Activated CD4-positive, alpha-beta T cell treated with anti-CD3 and anti-CD28 coated beads, Interleukin-2, Interleukin-4, amounts not matched to agents 100 ng/mL and 50 ng/mL, durations not matched to agents 16 hours and 8 hours (primary cell): ENCODE measurements at regions not wholly inside any gene's neighbourhood (a gene's known extent, or its start where the extent isn't known, plus 50 kb on each side); places are given as distances from the start of the nearest gene placed in this dataset.

Experiments
- DNase-seq: peaks from one replicate; pipeline ENCODE4 v3.0.0-alpha.2; 2020; ENCODE audit warnings: low spot score

DNA sequence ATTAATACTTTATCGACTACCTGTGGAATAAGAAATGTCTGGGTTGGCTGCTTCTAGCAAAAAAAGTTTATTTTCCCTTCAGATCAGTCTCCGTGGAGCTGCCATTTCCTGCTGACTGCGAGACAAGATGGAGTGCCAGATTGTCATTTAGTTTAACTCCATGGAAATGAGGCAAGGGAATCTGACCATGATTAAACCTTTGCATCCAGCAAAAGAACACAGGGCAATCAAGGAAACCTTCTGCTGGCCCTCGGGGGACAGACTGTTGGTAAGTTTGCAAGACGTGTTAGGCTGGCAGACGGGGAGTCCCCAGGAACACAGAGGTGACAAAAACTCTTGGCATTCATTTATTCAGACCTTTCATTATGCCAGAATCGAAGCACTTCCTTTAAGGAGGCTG lies 52.2 kb upstream of the SPACA1 start:
- DNase-seq = no peak

DNA sequence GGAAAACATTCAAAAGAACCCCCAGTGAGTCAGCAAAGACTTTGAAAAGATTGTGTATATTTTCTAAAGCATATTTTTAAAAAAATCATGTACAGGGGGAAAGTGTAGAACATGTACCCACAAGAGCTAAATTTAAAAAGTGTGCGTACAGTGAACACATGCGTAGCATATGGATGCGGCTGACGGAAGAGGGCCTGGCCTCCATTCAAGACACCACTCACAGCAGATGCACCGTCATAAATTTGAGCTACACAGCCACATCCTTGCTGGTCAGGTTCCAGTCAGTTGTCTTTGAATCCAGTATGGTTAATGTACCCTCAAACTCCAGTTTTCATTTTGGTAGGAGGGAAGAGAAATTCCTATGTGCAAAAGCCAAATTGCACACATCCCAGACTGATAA lies 54.3 kb upstream of the SPACA1 start:
- DNase-seq = no peak

DNA sequence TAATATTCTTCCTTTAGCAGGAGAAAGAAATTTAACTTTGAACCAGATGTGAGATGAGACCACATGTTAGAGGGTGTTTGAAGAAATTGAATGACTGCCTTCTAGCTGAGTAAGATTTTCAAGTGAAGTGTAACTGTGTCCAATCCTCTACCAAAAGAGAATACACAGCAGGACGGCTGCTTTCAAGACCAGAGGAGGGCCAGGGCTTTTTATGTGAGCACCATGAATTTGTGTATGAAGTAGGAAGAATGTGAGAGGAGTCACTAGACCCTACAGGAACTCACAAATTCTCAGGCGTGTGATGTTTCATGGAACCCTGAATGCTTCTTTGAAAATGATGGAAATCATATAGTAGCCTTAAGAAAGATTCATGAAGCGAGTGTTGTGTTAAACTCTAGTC lies 56.8 kb upstream of the SPACA1 start:
- no peak for DNase-seq

DNA sequence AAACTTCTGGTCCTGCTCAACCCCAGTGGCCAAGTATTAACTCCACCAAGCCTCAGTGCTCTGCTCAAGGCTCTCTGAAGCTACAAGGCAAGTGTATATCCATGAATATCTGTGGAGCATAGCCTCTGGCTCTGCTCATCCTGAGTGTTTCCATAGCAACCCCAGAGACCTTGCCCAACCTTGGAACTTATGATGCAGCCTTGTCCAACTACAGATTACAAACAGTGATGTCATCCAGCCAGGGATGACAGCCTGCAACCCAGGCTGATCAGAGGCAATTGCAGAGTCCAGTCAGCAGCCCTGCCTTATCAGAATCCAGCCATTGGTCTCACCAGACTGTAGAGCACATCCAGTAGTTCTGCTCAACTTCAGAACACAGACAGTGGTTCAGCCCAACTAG lies 65.5 kb upstream of the SPACA1 start:
- no peak for DNase-seq

DNA sequence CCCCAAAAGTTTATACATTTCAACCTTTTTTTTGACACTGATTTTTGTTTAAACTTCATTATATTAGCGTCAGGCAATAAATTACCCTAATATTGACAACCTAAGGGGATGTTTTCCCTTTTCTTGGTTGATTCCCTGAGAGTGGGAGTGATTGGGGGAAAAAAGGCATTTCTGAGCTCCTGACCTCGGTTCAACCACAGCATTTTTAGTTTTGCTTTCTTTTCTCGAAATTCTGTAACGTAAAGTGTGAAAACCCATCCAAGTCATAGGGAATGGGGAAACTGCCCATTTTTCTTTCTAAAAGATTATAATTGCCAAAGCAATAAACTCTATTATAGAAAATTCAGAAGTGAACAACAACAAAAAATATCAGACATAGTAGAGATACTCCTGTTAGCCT lies 67.9 kb upstream of the SPACA1 start:
- no peak for DNase-seq

DNA sequence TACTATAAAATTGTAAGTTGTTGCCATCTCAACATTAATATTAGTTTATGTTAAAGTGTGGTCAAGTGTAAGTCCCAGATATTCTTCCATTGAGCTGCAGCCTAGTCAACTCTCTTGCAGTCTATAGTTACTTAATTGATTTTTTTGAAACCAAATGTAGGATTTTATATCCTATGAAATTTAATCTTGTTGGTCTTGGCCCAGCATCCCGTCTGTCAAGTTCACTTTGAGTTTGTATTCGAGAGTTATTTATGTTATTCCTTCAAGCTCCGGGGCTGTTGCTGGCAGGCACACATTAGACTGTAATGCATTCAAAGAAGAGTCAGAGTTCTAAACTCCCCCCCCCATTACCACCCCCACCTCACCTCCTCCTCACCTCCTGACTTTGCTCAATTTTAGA lies 71.0 kb upstream of the SPACA1 start:
- no peak for DNase-seq

DNA sequence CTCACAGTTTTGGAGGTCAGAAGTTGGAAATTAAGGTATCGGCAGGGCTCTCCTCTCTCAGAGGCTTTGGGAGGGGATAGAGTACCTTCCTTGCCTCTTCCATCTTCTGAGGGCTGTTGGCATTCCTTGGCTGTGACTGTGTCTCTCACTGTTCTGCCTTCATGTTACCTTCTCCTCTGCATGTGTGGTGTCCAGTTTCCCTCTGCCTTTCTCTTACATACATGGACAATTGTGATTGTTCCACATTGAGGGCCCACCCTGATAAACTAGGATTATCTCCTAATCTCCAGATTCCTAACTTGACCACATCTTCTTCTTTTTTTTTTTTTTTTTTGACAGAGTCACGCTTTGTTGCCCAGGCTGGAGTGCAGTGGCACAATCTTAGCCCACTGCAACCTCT lies 72.1 kb upstream of the SPACA1 start:
- DNase-seq = no peak

DNA sequence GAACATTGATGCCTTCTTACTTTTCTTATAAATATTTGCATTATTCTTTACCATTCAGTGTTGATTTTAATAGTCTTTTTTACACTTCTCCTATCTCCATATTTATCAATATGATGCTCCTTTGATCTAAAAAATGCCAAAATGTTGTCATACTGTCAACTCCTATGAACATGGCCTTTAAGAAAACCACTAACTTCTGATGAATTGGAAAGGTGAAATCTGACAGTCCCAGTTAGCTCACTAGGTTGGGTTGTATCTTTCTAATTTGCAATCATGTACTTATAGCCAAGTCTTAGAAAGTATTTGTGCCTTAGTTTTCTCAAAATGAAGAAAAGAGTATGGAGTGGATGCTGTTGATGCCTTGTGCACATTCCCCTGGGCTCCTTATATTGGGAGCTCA lies 75.4 kb upstream of the SPACA1 start:
- no peak for DNase-seq

DNA sequence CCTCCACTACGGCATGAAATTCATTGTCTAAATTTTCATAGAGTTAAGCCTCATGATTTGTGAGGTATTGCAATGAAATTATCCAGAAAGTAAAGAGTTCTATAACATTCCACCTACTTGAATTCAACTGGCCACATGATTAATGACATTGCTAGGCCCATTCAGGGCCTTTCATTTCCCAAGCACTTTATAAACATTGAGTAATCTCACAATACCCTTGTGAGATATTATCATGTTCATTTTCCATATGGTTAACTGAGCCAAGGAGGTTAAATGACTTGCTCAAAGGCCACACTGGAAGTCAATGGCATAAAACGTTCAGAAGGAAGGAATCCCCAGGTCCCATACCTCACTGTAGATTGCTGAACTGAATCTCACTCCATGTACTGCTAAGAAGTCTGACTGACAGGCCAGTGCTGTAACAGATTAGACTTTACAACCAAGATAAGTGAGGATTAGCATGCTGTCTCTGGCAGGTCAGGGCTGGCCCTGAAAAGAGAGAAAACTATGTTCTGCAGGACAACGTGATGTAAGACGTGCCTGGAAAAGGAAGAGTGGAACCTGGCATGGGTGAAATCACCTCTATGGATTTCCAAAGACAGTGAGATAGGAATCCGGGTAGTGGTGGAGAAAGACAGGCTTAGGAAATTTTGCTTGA lies 75.9 kb upstream of the SPACA1 start:
- DNase-seq = no peak

DNA sequence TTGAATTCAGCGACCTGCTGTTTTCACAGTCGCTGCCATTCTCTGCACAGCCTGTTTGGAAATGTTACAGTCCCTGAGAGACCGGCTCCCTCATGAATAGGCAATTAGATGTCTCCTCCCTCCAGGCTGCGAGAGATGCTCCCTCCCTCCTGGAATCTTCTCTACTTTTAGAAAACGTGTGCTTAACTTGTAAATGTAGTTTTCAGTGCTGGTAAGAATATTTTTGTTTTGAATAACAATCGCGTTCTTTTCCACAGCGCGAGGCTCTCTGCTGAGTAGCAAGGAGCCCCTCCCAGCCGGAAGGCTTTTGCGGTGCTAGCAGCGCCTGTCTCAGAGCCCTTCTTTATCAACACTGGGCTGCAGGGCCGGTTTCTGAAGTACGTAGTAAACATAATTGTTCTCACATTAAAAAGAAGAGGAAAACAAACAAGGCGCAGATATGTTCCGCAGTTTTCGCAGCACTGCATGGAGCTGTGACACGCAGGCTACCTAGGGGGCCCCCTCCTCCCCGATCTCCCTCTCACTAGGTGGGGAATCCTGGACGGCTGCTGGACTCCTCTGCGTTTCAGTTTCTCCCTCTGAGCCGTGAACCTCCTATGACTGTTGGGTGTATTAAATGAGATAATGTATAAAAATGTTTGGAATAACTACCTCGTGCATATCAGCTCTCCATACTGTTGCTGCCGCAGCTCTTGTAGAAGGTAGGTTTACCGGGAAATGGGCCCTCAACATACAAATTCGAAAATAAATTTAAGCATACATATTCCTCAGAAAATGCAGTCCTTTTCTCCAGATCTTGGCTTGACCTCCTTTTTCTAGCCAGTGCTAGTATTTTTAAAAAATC lies 79.0 kb upstream of the SPACA1 start:
- DNase-seq = no peak

DNA sequence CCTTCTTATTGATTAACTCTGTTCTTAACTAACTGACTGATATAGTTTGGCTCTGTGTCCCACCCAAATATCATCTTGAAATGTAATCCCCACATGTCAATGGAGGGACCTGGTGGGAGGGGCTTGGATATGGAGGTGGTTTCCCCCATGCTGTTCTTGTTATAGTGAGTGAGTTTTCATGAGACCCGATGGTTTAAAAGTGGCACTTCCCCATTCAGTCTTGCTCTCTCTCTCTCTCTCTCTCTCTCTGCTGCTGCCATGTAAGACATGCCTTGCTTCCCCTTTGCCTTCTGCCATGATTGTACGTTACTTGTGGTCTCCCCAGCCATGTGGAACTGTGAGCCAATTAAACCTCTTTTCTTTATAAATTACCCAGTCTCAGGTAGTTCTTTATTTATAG lies 81.8 kb upstream of the SPACA1 start:
- no peak for DNase-seq

DNA sequence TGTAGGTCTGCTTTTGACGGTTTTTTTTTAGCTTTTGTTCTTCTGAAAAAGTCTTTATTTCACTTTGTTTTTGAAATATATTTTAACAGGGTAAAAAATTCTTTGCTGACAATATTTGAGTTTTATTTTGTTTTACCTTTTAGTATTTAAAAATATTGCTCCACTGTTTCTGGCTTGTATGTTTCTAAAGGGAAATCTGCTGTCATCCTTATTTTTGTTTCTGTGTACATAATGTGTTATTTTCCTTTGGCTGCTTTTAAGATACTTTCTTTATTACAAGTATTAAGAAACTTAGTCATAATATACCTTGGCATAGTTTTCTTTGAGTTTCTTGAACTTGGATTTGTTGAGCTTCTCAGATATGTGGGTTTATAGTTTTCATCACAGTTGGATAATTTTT lies 88.6 kb upstream of the SPACA1 start:
- no peak for DNase-seq

DNA sequence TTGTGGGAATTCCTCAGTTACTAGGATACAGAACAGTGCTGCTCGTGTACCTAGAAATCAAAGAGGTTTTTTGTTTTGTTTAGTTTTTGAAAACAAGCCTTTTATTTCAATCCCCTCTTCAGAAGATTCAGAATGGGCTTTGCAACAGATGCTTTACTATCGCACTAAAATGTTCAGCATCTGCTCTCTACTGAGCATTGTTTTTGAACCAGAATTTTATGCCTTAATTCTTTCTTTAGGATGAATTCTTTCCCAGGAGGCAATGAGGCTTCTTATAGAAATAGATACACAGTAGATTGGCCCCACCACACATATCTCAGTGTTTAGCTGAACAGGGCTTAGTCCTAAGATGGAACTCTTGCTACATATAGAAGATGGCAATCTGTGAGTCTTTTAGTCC lies 95.9 kb upstream of the SPACA1 start:
- no peak for DNase-seq

DNA sequence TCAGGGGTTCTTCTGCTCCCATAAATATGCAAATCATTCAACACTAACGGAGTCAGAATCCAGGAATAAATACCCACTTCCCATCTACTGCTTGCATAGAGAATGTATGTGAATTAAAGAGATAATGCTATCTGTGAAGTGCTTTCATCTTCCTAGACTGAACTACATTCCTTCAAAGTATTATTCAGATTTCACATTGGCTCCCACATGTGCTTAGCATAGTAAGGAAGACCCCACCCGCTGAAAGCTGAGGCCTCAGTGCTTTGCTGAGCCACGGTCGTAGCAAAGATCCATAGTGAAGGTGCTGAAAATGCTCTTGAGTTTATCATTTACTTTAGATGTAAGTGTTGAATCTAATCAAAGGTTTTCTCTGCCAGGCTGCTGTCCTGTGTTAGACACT lies 97.0 kb upstream of the SPACA1 start:
- no peak for DNase-seq

DNA sequence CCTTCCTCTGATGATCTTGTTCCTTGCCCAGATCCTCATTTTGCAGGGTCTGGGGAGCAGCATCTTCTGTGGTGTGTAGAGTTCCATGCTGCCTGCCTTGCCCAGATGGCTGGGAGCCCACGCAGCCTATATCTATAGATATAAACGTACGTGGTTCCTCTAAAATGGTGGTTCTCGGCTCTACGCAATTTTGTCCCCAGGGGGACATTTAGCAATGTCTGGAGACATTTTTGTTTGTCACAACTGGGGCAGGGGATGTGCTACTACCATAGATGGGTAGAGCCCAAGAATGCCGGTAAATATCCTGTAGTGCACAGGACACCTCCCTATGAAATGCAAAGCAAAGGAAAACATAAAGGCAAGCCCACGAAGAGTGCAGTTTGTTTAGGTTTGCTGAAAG lies 98.4 kb upstream of the SPACA1 start:
- DNase-seq = no peak

DNA sequence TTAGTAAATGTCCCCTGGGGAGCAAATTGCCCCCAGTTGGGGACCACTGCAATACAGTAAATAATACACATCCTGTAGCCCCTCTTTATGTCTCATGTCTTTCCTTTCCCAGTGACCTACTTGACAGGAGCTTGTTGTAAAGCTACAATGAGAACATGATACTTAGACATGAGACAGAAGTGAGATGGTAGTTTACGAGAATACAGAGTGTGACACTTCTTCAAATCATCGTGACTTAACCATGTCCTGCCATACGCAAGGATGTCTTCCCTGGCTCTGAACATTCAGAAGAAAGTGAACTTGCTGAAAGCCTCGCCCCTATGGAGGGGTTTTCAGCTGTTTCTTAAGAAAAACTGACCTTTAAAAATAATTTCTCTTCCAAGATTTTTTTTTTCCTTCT lies 101.0 kb upstream of the SPACA1 start:
- DNase-seq = no peak

DNA sequence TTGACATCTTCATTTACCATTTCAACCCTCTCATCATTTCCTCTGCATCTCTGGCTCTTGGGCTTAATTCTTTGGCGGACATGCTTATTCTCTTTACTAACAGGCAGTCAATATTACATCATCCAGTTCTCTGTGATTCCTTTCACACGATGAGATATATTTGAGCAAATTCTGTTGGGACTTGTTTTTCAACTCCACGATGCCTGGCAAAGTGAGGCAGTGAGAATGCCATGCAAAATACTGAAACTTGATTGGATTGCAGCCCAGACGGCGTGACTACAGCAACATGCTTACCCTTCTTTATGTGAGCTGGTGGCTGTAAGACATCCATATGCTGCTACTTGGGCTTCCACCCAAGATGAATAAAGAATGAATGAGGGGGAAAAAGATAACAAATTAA lies 101.7 kb upstream of the SPACA1 start:
- no peak for DNase-seq

DNA sequence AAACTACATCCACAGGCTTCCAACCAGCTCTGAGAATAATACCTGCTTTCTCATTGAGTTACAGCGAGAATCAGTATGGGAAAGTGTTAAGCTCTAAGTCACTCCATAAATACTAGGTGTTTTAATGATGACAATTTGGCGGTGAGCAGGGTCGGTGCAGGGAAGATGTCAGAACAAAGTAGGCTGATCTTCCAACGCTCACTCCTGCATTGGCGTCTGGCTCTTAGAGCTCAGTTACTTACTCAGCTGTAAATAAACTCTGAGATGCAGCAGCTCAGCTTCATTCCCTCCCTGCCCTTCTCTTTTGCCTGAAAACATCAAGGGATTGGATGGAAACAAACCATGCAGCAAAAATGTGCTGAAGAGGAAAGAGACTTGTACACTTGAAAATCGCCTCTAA lies 102.5 kb upstream of the SPACA1 start:
- no peak for DNase-seq

DNA sequence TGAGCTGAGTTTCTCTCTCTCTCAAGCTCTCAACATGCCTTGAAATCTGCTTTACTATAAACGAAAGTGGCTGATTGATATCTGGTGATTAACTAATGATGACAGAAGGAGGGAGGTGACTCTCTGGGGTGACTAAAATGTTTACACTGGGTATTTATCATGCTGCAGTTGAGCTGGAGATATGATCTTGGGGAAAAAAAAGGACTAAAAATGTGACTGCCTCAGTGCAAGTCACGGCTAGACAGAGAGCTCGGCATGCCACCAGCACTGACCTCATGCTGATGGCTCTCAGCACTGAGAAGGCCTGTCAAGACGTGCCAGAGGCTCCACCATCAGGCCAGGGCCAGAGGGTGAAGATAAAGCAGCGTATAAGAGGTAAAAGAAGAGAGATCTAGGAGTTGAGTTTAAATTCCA lies 103.1 kb upstream of the SPACA1 start:
- peak; percentile 13 for DNase-seq

DNA sequence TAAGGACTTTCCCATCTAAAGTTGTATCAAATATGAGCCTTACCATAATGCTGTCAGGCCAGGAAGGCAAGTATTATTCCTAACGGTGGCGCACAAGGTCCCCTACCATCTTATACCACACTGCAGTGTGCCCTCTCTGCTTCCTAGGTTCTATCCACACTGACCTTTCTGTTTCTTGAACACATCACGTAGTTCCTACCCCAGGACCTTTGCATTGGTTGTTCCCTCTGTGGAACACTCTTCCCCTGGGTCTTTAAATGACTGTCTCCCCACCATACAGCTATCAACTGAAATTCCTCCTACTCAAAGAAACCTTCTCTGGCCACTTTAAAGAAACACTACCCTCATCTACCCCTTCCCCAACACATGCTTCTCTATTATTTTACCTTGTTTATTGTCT lies 104.5 kb upstream of the SPACA1 start:
- DNase-seq = no peak

DNA sequence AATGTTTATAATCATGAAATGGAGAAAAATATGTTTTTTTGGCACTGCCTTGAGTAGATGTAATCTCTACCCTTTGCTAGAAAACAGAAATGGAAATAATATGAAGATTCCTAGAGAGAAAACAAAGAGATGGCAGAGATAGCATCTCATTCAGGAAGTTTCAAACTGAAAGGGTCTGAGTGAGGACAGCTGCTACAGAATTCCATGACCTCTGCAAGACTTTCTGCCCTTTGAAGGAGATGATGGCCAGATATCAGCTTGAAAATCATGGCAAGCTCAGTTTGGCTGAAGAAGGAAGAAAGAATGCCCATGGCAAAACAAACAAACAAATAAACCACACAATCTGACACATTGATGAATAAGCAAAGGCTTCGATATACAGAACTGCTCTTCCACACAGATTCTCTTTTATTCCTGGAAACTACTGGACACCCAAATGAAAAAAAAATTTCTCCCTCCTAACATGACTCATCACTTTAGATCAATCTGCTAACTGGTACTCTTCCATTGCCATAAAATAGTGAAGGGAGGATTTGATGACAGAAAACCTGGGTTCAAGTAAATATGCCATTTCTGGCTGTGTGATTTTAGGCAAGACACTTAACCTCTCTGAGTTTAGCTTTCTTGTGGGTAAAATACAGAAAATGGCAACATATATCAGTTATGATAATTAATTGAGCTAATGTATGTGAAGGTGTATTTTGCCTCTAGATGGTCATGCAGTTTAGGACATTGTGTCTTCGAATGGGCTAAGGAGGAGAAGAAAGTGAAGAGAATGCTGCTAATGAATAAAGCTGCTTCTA lies 105.9 kb upstream of the SPACA1 start:
- no peak for DNase-seq

DNA sequence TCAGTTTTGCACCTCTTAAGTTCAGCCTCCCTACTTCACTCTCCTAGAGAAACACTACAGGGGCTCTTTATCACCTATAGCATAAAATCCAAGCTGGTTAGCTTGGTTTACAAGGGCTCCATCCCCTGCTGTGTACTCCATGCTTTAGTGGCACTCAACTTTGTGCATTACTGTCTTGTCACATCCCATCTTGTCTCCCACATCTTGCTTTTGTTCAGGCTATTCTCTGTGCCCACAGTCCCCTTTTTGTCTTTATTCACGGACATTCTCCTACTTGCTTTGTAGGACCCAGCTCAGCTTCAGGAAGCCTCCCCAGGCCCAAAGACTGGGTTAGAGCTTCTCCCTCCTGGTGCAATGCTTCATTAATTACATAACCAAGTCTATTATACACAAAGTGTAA lies 107.9 kb upstream of the SPACA1 start:
- no peak for DNase-seq

DNA sequence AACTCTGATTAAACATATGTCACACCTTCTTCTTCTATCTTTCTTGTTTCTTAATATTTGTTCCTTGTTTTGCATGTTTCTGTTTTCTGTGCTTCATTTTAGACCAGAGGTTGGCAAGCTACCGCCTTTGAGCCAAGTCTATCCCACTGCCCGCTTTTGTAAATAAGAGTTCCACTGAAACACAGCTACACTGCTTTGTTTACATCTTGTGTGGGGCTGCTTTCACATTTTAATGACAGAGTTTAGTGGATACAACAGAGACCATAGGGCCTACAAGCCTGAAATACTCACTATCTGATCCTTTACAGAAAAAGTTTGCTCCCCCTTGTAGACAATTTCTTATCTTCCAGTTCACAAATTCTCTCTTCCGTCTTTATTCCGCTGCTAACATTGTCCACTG lies 109.4 kb upstream of the SPACA1 start:
- DNase-seq = no peak
